AG08395 (cell line): ENCODE measurements at regions not wholly inside any gene's neighbourhood (a gene's known extent, or its start where the extent isn't known, plus 50 kb on each side); places are given as distances from the start of the nearest gene placed in this dataset.
"Not testable (repeated sequence)": the region's sequence is repeated elsewhere in the genome, so short reads cannot be mapped to it uniquely, and the experiment has no call there.

ENCODE experiments used
- DNase-seq: peaks from one replicate; pipeline ENCODE4 v3.0.0; 2012; ENCODE audit warnings: mixed read lengths, low spot score

- peak; percentile 58 for DNase-seq
These were observed 56.5 kb upstream of the GATA2 start for GRCh38 chr3:128549283-128550112.

- no peak for DNase-seq
These were observed 55.7 kb upstream of the GATA2 start for GRCh38 chr3:128548426-128549282.

GRCh38 chr3:128548021-128548420 lies 55.0 kb upstream of the GATA2 start:
- no peak for DNase-seq

- peak; percentile 52 for DNase-seq
These were observed 54.5 kb upstream of the GATA2 start for GRCh38 chr3:128547368-128547987.

GRCh38 chr3:128546646-128547045 lies 53.6 kb upstream of the GATA2 start:
- DNase-seq: no peak

- DNase-seq: no peak
These were observed 52.2 kb upstream of the GATA2 start for GRCh38 chr3:128545120-128545752.

- no peak for DNase-seq
These were observed 51.2 kb upstream of the GATA2 start for GRCh38 chr3:128544190-128544589.

GRCh38 chr3:128543570-128544174 lies 50.7 kb upstream of the GATA2 start:
- DNase-seq: not testable (repeated sequence)
